Fibroblast of skin of abdomen (primary cell): ENCODE measurements at regions not wholly inside any gene's neighbourhood (a gene's known extent, or its start where the extent isn't known, plus 50 kb on each side); places are given as distances from the start of the nearest gene placed in this dataset.

Experiments used
- DNase-seq: peaks from one replicate; pipeline ENCODE4 v3.0.0-alpha.2; 2013

- DNase-seq: no peak
These were observed 206.8 kb upstream of the LYZL1 start for GRCh38 chr10:29081951-29082685.

GRCh38 chr10:29083096-29083495, 205.8 kb upstream of the LYZL1 start:
- no peak for DNase-seq

- no peak for DNase-seq
These were observed 204.1 kb upstream of the LYZL1 start for GRCh38 chr10:29084681-29085307.

GRCh38 chr10:29089091-29089490, 199.8 kb upstream of the LYZL1 start:
- no peak for DNase-seq

- DNase-seq: no peak
These were observed 192.5 kb upstream of the LYZL1 start for GRCh38 chr10:29096303-29096824.

GRCh38 chr10:29098423-29098822, 190.4 kb upstream of the LYZL1 start:
- DNase-seq: no peak

- no peak for DNase-seq
These were observed 189.9 kb upstream of the LYZL1 start for GRCh38 chr10:29099001-29099400.

- DNase-seq: no peak
These were observed 189.5 kb upstream of the LYZL1 start for GRCh38 chr10:29099415-29099814.

- no peak for DNase-seq
These were observed 188.4 kb upstream of the LYZL1 start for GRCh38 chr10:29100505-29100904.

GRCh38 chr10:29102233-29102632, 186.6 kb upstream of the LYZL1 start:
- peak; percentile 33 for DNase-seq

GRCh38 chr10:29102636-29103035, 186.2 kb upstream of the LYZL1 start:
- DNase-seq: no peak

GRCh38 chr10:29104661-29105399, 184.0 kb upstream of the LYZL1 start:
- no peak for DNase-seq

GRCh38 chr10:29105516-29106215, 183.2 kb upstream of the LYZL1 start:
- peak; percentile 59 for DNase-seq

- DNase-seq: no peak
These were observed 182.6 kb upstream of the LYZL1 start for GRCh38 chr10:29106287-29106686.

- DNase-seq: no peak
These were observed 180.9 kb upstream of the LYZL1 start for GRCh38 chr10:29107866-29108498.

GRCh38 chr10:29109707-29110571, 178.9 kb upstream of the LYZL1 start:
- DNase-seq: no peak

GRCh38 chr10:29112827-29113615, 175.8 kb upstream of the LYZL1 start:
- no peak for DNase-seq

GRCh38 chr10:29113616-29113945, 175.3 kb upstream of the LYZL1 start:
- no peak for DNase-seq

GRCh38 chr10:29114141-29114540, 174.7 kb upstream of the LYZL1 start:
- DNase-seq: no peak

GRCh38 chr10:29117781-29118180, 171.1 kb upstream of the LYZL1 start:
- no peak for DNase-seq

GRCh38 chr10:29119374-29119773, 169.5 kb upstream of the LYZL1 start:
- DNase-seq: no peak
